Liver (tissue), 8 donors: ENCODE measurements at regions not wholly inside any gene's neighbourhood (a gene's known extent, or its start where the extent isn't known, plus 50 kb on each side); places are given as distances from the start of the nearest gene placed in this dataset.

Experiments
- DNase-seq: peaks from one replicate; pipeline ENCODE4 v3.0.0-alpha.2; 2017; ENCODE audit warnings: low spot score
- H3K27ac ChIP-seq, 2 donors: one replicate each; pipeline ENCODE4 v1.7.0; 2013; ENCODE audit warnings: inconsistent platforms in 2 of 2, low read length in 2 of 2, control low read depth in 1 of 2, low read depth in 1 of 2, mild to moderate bottlenecking in 1 of 2
- H3K27me3 ChIP-seq, 4 donors: one replicate each; pipeline versions ENCODE4 v1.6.1 to v1.7.0; 2013; ENCODE audit warnings: low read length in 3 of 4, inconsistent platforms in 1 of 4, mild to moderate bottlenecking in 1 of 4, moderate library complexity in 1 of 4; ENCODE audit not compliant: control insufficient read depth in 4 of 4, insufficient read depth in 4 of 4
- H3K36me3 ChIP-seq, 4 donors: one replicate each; pipeline versions ENCODE4 v1.6.1 to v1.7.0; 2013; ENCODE audit warnings: low read length in 3 of 4, mild to moderate bottlenecking in 3 of 4, low read depth in 1 of 4, moderate library complexity in 1 of 4; ENCODE audit not compliant: control insufficient read depth in 4 of 4, insufficient read depth in 3 of 4
- H3K4me1 ChIP-seq, 4 donors: one replicate each; pipeline versions ENCODE4 v1.6.1 to v1.7.0; 2013; ENCODE audit warnings: low read length in 3 of 4, mild to moderate bottlenecking in 3 of 4, moderate library complexity in 1 of 4; ENCODE audit not compliant: control insufficient read depth in 4 of 4, insufficient read depth in 4 of 4
- H3K4me3 ChIP-seq, 3 donors: one replicate each; pipeline versions ENCODE4 v1.6.1 to v1.7.0; 2013; ENCODE audit warnings: low read length in 3 of 3, control low read depth in 1 of 3, low read depth in 1 of 3, mild to moderate bottlenecking in 1 of 3
- H3K9ac ChIP-seq, 2 donors: one replicate each; pipeline ENCODE4 v1.7.0; 2013; ENCODE audit warnings: low read length in 2 of 2, mild to moderate bottlenecking in 2 of 2, moderate library complexity in 2 of 2, control low read depth in 1 of 2, low read depth in 1 of 2
- H3K9me3 ChIP-seq, 4 donors: one replicate each; pipeline versions ENCODE4 v1.6.1 to v1.7.0; 2013; ENCODE audit warnings: low read length in 3 of 4; ENCODE audit not compliant: control insufficient read depth in 4 of 4
- EGR1 ChIP-seq, 2 donors: IDR thresholded peaks; 2 replicates each; pipeline ENCODE4 v1.6.1; 2016 to 2018; ENCODE audit warnings: antibody characterized with exemption in 2 of 2, low read depth in 2 of 2
- FOXA2 ChIP-seq: IDR thresholded peaks from 2 replicates; pipeline ENCODE4 v1.6.1; 2016; ENCODE audit warnings: antibody characterized with exemption
- GABPA ChIP-seq, 2 donors: IDR thresholded peaks in 1 of 2; conservative IDR thresholded peaks in 1 of 2; 2 replicates each; pipeline ENCODE4 v1.6.1; 2016; ENCODE audit warnings: antibody characterized with exemption in 2 of 2, mild to moderate bottlenecking in 1 of 2, moderate library complexity in 1 of 2
- HNF4A ChIP-seq, 2 donors: conservative IDR thresholded peaks; 2 replicates each; pipeline ENCODE4 v1.6.1; 2016; ENCODE audit warnings: antibody characterized with exemption in 2 of 2, mild to moderate bottlenecking in 2 of 2
- HNF4G ChIP-seq: IDR thresholded peaks from 2 replicates; pipeline ENCODE4 v1.6.1; 2016; ENCODE audit warnings: antibody characterized with exemption
- JUND ChIP-seq, 2 donors: IDR thresholded peaks; 2 replicates each; pipeline ENCODE4 v1.6.1; 2016; ENCODE audit warnings: antibody characterized with exemption in 2 of 2
- NR2F2 ChIP-seq: IDR thresholded peaks from 2 replicates; pipeline ENCODE4 v1.6.1; 2016; ENCODE audit warnings: antibody characterized with exemption
- RAD21 ChIP-seq, 2 donors: IDR thresholded peaks; 2 replicates each; pipeline ENCODE4 v1.6.1; 2016; ENCODE audit warnings: antibody characterized with exemption in 2 of 2, mild to moderate bottlenecking in 2 of 2
- RXRA ChIP-seq, 2 donors: IDR thresholded peaks; 2 replicates each; pipeline ENCODE4 v1.6.1; 2017 to 2018; ENCODE audit warnings: antibody characterized with exemption in 2 of 2, mild to moderate bottlenecking in 1 of 2
- TAF1 ChIP-seq: conservative IDR thresholded peaks from 2 replicates; pipeline ENCODE4 v1.6.1; 2016; ENCODE audit warnings: antibody characterized with exemption, mild to moderate bottlenecking
- WGBS: extraction: QIAGEN DNeasy Blood & Tissue Kit; methylation state at CpG from one replicate; pipeline ENCODE4 v1.1.7; 2013; 5-methylcytosine and 5-hydroxymethylcytosine counted together
- TF ChIP-seq, protein P1 (sequence below): fragments of 150-350 bp; IDR thresholded peaks from 2 replicates; pipeline ENCODE4 v1.5.1; 2017; ENCODE audit warnings: improper control_type of control experiment, low read depth, low read length; ENCODE audit not compliant: missing input control
- TF ChIP-seq, protein P2 (sequence below): IDR thresholded peaks from 2 replicates; pipeline ENCODE4 v1.6.1; 2016; ENCODE audit warnings: antibody characterized with exemption
- TF ChIP-seq, protein P3 (sequence below): IDR thresholded peaks from 2 replicates; pipeline ENCODE4 v1.6.1; 2016; ENCODE audit warnings: antibody characterized with exemption, mild to moderate bottlenecking
- TF ChIP-seq, protein P4 (sequence below): IDR thresholded peaks from 2 replicates; pipeline ENCODE4 v1.6.1; 2016; ENCODE audit warnings: antibody characterized with exemption
- TF ChIP-seq, protein P5 (sequence below): IDR thresholded peaks from 2 replicates; pipeline ENCODE4 v1.6.1; 2016; ENCODE audit warnings: antibody characterized with exemption
- donor health status: healthy.
- donor health status: healthy.
- donor health status: healthy.
- donor health status: healthy.
- donor health status: healthy.

DNA sequence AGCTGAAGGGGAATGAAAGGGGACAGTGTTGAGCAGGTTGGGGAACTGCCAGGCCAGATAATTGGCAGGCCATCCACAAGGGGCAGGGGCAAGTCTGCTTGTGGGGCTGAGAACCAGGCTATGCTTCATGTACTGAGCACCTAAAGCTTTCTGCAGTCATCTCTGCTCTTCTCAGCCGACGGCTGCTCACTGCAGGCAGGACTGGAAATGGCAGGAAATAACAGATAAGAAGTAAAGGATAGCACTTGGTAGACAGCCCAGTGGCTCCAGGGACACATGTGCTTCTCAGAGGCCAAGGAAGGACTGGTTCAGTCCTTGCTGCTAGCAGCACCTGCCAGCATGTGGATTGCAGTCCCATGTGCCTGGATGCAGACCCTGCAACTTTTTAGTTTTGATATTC lies 89.8 kb downstream of the CD164 start:
- Histone ChIP-seq H3K4me3 (no peak overlapping the region), H3K4me1 (no peaks in the 10 kb centered on the region), H3K27ac (no peak overlapping the region), H3K27me3 (no peaks in the 10 kb centered on the region), H3K9ac (no peak overlapping the region), H3K9me3 (no peaks in the 10 kb centered on the region), H3K36me3 (no peaks in the 10 kb centered on the region)
- no peak for TF ChIP-seq HNF4A (conservative IDR thresholded peaks at IDR 0.05)
- TF ChIP-seq, protein P1, sequence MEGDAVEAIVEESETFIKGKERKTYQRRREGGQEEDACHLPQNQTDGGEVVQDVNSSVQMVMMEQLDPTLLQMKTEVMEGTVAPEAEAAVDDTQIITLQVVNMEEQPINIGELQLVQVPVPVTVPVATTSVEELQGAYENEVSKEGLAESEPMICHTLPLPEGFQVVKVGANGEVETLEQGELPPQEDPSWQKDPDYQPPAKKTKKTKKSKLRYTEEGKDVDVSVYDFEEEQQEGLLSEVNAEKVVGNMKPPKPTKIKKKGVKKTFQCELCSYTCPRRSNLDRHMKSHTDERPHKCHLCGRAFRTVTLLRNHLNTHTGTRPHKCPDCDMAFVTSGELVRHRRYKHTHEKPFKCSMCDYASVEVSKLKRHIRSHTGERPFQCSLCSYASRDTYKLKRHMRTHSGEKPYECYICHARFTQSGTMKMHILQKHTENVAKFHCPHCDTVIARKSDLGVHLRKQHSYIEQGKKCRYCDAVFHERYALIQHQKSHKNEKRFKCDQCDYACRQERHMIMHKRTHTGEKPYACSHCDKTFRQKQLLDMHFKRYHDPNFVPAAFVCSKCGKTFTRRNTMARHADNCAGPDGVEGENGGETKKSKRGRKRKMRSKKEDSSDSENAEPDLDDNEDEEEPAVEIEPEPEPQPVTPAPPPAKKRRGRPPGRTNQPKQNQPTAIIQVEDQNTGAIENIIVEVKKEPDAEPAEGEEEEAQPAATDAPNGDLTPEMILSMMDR, result no peak
- no peak for TF ChIP-seq RAD21 (IDR thresholded peaks at IDR 0.05)
- TF ChIP-seq HNF4G, result no peak
- no peak for TF ChIP-seq TAF1
- no peak for TF ChIP-seq GABPA (IDR thresholded peaks at IDR 0.05 in 1 of 2, conservative IDR thresholded peaks at IDR 0.05 in 1 of 2)
- TF ChIP-seq, protein P2, sequence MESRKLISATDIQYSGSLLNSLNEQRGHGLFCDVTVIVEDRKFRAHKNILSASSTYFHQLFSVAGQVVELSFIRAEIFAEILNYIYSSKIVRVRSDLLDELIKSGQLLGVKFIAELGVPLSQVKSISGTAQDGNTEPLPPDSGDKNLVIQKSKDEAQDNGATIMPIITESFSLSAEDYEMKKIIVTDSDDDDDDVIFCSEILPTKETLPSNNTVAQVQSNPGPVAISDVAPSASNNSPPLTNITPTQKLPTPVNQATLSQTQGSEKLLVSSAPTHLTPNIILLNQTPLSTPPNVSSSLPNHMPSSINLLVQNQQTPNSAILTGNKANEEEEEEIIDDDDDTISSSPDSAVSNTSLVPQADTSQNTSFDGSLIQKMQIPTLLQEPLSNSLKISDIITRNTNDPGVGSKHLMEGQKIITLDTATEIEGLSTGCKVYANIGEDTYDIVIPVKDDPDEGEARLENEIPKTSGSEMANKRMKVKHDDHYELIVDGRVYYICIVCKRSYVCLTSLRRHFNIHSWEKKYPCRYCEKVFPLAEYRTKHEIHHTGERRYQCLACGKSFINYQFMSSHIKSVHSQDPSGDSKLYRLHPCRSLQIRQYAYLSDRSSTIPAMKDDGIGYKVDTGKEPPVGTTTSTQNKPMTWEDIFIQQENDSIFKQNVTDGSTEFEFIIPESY, result no peak
- TF ChIP-seq RXRA (IDR thresholded peaks at IDR 0.05), result no peak
- no peak for TF ChIP-seq FOXA2
- TF ChIP-seq, protein P3, sequence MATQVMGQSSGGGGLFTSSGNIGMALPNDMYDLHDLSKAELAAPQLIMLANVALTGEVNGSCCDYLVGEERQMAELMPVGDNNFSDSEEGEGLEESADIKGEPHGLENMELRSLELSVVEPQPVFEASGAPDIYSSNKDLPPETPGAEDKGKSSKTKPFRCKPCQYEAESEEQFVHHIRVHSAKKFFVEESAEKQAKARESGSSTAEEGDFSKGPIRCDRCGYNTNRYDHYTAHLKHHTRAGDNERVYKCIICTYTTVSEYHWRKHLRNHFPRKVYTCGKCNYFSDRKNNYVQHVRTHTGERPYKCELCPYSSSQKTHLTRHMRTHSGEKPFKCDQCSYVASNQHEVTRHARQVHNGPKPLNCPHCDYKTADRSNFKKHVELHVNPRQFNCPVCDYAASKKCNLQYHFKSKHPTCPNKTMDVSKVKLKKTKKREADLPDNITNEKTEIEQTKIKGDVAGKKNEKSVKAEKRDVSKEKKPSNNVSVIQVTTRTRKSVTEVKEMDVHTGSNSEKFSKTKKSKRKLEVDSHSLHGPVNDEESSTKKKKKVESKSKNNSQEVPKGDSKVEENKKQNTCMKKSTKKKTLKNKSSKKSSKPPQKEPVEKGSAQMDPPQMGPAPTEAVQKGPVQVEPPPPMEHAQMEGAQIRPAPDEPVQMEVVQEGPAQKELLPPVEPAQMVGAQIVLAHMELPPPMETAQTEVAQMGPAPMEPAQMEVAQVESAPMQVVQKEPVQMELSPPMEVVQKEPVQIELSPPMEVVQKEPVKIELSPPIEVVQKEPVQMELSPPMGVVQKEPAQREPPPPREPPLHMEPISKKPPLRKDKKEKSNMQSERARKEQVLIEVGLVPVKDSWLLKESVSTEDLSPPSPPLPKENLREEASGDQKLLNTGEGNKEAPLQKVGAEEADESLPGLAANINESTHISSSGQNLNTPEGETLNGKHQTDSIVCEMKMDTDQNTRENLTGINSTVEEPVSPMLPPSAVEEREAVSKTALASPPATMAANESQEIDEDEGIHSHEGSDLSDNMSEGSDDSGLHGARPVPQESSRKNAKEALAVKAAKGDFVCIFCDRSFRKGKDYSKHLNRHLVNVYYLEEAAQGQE, result no peak
- TF ChIP-seq NR2F2, result no peak
- no peak for DNase-seq
- WGBS, result 83% methylated on average over 2 of the region's 2 CpGs

DNA sequence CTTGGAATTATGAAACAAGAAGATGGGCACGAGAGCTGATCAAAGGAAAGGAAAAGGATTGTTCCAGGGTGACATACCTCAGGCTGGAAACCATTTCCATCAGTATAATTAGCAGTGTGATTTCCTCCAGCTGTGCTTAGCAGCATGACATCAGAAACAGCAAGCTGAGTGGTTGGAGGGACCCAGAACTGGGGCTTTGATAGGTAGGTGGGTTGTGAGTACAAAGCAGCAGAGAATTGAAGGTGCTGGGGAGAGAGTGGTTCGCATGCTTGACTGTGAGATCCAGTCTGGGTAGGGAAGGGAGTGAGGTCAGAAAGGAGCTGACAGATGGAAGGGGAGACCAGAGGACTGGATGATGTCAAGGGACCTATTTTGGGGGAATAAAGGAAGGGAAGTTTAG lies 90.4 kb downstream of the CD164 start:
- Histone ChIP-seq H3K36me3 (no peaks in the 10 kb centered on the region), H3K9ac (no peak overlapping the region), H3K27me3 (no peaks in the 10 kb centered on the region), H3K4me1 (no peaks in the 10 kb centered on the region), H3K27ac (no peak overlapping the region), H3K4me3 (no peak overlapping the region), H3K9me3 (no peaks in the 10 kb centered on the region)
- DNase-seq, result no peak
- 93% methylated on average over 2 of the region's 2 CpGs for WGBS
- TF ChIP-seq, protein P2, result no peak
- TF ChIP-seq RAD21 (IDR thresholded peaks at IDR 0.05), result no peak
- TF ChIP-seq, protein P1, result no peak
- no peak for TF ChIP-seq FOXA2
- no peak for TF ChIP-seq HNF4G
- TF ChIP-seq TAF1, result no peak
- TF ChIP-seq, protein P4, sequence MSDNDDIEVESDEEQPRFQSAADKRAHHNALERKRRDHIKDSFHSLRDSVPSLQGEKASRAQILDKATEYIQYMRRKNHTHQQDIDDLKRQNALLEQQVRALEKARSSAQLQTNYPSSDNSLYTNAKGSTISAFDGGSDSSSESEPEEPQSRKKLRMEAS, result no peak
- TF ChIP-seq EGR1 (IDR thresholded peaks at IDR 0.05; ENCODE audit: low read depth in 2 of 2), result no peak
- no peak for TF ChIP-seq JUND (IDR thresholded peaks at IDR 0.05)
- no peak for TF ChIP-seq RXRA (IDR thresholded peaks at IDR 0.05)
- TF ChIP-seq, protein P3, result no peak
- TF ChIP-seq, protein P5, sequence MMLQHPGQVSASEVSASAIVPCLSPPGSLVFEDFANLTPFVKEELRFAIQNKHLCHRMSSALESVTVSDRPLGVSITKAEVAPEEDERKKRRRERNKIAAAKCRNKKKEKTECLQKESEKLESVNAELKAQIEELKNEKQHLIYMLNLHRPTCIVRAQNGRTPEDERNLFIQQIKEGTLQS, result no peak
- TF ChIP-seq GABPA (IDR thresholded peaks at IDR 0.05 in 1 of 2, conservative IDR thresholded peaks at IDR 0.05 in 1 of 2), result no peak
